Fibroblast of skin of scalp (primary cell): ENCODE measurements at regions not wholly inside any gene's neighbourhood (a gene's known extent, or its start where the extent isn't known, plus 50 kb on each side); places are given as distances from the start of the nearest gene placed in this dataset.

Experiments used
- DNase-seq: peaks from one replicate; pipeline ENCODE4 v3.0.0-alpha.2; 2013

DNA sequence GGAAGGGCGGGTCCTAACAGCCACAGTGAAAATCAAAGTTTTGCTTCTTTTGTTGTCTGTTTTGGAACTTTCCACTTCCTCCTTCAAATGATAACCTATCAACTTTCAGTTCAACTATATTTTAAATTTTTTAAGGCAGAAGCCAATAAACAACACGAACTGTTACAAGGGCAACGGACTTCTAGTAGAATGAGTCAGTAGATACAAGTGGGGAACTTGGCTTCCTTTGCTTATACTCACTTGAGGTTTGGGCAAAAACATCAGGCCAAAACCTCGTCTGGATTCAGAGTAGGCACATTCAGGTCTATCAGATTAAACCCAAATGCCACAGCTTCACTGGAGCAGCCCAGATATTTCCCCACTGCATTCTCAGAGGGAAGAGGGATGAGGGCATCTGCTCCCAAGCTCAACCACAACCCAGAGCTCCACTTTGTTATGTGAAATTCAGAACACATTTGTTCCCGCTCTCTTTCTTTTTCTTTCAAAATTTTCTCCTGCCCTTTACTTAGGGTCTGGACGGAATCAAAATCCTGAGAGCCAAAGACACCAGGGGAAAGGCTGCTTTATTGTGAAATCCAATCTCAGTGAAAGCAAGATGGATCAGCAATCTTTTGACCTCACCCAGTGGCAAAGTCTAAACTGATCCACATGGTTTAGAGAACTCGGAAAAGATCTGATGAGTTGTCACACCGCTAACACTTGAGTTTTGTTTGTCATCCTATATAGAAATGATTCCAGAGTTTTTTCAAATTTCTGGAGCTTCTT is 152.5 kb upstream of the BTG1 start:
- peak; percentile 76 for DNase-seq

GRCh38 chr12:92297405-92297804 is 151.8 kb upstream of the BTG1 start:
- no peak for DNase-seq

- DNase-seq: peak; percentile 35
Observed at GRCh38 chr12:92295523-92295922, 149.9 kb upstream of the BTG1 start.

- DNase-seq: peak; percentile 49
Observed at GRCh38 chr12:92294676-92295440, 149.2 kb upstream of the BTG1 start.

- DNase-seq: no peak
Observed at GRCh38 chr12:92292016-92292415, 146.4 kb upstream of the BTG1 start.

DNA sequence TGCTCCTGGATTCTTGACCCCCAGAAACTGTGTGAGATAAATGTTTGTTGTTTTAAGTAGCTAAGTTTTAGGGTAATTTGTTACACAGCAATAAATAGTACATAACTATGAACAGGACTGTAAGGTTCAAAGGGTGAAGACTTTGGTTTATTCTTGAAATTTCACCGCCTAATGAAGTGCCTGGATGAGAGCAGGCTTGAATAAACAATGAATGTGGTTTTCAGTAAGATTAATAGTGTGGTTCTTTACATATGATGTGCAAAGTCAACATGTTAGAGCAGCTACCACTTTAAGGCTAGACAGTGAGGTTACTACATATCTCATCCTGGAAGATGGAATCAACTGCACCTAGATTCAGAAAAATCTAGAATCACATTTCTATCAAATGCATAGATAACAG is 145.2 kb upstream of the BTG1 start:
- DNase-seq: no peak

- DNase-seq: no peak
Observed at GRCh38 chr12:92290350-92290695, 144.7 kb upstream of the BTG1 start.

DNA sequence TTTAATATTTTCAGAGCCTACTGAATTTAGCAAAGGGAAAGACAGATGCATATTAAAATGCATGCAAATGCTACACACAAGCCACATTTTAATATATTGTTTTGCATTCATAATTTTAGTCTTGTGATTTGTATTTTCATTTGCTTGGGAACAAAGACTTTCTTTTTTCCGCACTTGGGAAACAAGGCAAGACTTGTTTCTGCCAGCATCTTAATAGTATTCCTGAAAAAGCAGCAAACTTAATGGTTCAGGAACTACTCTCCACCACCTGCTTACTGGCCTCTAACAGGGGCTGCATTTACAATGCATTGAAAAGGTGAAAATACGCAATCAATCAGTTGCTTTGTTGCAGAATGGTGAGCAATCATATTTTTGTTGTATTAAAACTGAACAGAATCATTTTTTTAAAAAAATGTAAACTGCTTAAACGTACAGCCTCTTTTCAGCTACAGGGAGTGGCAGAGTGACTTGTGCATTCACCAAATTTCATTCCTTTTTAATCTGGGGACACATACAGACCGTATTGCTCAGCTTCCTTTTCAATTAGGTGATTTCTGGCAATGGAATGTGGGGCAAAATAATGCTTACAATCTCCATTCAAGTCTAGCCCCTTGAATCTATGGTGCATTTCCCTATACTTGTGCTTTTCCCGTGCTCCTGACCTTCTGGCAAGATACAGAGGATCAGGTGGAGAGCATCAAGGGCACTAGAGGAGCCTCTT is 144.1 kb upstream of the BTG1 start:
- DNase-seq: peak; percentile 84

DNA sequence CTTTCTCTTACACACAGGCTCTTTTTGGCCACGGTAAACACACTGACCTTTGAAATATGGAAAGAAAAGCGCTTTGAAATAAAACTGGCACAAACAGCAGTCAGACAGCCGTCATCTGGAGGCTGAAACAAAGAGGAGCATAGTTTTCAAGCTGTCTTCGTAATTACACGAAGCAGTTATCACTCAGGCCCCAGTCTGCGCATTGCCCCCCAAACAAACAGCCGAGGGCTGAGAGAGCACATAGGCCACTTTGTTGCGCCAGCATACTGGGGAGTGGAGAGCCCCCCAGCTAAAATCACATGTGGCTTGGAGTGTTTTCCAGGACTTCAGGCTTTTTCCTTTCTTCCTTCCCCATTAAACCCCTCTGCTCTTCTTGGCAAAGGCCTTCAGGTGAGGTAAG is 142.9 kb upstream of the BTG1 start:
- no peak for DNase-seq

DNA sequence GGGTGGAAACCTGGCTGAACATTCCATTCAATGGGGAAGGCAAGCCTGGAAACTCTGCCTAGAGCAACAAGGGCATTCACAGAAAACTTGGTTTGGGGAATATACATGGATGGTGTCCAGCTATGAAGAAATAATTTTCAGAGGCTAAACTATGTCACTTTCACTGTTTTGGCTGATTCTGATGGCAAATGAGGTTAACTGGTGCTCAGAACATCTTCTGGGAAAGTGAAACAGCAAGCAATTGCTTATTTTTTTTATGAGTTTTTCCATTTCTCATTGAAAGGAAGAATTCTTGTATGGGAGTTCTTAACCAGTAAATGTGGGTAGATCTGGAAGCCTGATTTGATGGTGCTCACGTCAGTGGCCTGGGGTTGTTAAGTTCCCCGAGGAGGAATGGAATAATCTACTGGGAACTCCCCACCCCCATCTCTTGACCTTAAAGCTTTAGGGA is 132.8 kb upstream of the BTG1 start:
- no peak for DNase-seq

- DNase-seq: no peak
Observed at GRCh38 chr12:92277795-92278194, 132.1 kb upstream of the BTG1 start.

GRCh38 chr12:92276276-92276675 is 130.6 kb upstream of the BTG1 start:
- DNase-seq: no peak

DNA sequence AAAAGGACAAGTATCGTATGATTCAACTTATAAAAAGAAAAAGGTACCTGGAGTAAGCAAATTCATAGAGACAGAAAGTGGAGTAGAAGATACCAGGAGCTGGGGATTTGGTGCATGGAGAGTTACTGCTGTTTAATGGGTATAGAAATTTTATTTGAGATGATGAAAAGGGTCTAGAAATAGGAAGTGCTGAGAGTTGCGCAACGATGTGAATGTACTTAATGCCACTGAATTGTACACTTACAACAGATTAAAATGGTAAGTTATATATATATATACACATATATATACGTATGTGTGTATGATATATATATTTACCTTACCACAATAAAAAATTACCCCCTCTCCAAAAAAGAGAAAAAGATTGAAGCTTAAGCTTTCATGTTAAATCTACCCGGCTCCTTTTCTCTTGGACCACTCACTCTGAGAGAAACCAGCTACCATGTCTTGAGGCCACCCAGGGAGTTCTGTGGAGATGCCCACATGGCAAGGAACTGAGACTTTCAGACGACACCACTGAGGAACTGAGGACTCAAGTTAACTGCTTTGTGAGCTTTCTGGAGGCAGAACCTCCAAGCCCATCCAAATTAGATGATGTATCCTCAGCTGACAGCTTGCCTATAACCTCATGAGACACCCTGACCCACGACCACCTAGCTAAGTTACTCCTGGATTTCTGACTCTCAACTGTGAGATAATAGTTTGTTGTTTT is 130.0 kb upstream of the BTG1 start:
- no peak for DNase-seq

DNA sequence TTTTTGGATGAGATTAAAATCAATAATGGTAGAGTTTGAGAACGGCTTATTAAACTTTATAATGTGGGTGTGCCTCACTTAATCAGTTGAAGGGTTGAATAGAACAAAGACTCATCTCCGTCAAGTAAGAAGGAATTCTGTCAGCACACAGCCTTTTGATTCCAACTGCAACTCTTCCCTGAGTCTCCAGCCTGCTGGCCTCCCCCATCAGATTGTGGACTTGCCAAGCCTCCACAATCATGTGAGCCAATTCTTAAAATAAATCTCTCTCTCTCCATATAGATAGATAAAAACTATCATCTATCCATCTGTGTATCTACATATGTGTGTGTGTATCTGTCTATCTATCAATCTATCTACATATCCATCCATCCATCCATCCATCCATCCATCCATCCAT is 127.4 kb upstream of the BTG1 start:
- DNase-seq: no peak

DNA sequence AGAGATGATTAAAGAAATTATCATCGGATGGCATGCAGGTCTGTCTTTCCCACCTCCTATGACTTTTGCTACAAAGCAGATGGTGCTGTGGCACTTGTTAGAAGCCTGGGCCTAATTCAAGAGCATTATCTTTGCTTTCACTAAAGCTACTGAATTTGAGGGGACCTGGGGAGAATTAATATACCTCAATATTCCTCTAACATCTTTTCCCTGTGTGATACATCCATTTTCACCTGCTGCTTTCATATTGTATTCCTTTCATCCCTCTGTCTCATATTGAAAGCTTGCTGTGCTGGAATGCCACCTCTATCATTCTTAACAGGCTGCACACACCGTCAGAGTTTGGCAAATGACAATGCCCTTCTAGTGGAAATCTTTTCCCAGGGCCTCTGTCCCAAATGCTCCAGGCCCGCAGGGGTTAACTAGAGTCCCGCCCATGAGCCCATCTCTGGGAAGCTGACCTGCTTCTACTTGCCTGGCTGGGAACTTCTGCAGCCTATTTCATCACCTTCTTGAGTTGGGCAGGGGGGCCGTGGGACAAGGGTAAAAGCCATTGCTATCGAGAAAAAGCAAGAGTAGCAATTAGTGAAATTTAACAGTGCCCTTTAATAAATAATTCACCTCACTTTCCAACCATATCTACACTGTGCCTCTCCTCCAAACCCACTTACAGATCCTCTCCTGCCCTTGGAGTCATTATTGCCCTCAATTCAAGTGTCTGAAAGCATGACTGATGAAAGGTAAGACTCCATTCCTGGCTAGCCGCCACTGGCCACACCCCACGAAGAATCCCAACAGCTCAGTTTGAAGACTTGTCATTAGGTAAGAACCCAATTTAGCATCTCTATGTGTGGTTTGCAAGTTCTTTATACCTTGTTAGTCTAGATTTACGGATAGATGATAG is 126.7 kb upstream of the BTG1 start:
- DNase-seq: no peak

DNA sequence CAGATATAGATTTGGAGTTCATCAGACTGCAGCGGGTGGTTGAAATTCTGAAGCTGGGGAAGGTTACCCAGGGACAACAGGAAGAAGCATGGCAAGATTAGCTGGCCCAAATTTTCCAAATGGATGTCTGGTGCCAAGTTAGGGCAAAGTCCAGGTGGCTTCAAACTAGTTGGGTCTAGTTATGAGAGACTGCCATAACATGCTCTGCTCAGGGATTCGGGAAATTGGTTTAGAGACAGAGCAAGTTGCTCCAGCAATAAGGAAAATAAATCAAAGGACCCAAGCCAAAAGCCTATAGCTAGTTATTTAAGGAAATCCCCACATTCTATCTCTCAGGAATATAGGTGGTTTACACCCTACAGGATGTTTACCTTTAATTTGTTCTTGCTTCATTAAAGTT is 125.7 kb upstream of the BTG1 start:
- DNase-seq: no peak

- no peak for DNase-seq
Observed at GRCh38 chr12:92270521-92270920, 124.9 kb upstream of the BTG1 start.

DNA sequence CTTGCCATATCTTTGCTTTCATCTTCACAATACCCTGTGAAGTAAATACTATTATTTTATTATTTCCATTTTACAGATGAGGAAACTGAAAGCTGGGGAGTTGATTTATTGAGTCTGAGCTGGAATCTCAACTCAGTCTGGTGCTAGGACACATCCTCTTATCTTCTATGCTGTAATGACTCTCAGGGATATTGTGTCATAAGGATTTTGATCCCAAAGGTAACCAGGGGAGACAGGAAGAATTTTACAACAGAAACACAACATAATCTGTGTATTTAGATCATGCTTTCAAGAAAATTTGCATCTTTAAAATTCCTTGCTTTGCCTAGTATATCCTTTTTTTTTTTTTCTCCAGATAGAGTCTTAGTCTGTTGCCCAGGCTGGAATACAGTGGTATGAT is 123.3 kb upstream of the BTG1 start:
- no peak for DNase-seq

- no peak for DNase-seq
Observed at GRCh38 chr12:92261692-92262091, 116.0 kb upstream of the BTG1 start.

DNA sequence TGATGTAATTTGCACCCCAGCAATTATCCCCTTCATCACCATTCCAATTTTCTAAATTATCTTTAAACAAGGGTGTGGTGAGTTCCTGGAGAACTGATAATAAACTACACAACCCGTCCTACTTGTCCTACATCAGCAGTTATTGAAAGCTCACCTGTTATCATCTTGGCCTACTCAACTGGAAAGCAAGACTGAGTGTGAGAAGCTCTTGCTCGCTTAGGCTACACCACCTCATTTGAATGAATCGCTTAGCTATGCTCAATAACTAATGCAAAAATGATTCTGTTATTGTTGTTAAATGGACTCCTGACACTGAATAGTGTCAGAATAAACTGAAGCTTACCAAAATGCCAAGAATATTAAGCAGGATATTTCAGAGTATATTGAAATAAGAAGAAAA is 115.4 kb upstream of the BTG1 start:
- no peak for DNase-seq

GRCh38 chr12:92259696-92260251 is 114.1 kb upstream of the BTG1 start:
- DNase-seq: no peak

DNA sequence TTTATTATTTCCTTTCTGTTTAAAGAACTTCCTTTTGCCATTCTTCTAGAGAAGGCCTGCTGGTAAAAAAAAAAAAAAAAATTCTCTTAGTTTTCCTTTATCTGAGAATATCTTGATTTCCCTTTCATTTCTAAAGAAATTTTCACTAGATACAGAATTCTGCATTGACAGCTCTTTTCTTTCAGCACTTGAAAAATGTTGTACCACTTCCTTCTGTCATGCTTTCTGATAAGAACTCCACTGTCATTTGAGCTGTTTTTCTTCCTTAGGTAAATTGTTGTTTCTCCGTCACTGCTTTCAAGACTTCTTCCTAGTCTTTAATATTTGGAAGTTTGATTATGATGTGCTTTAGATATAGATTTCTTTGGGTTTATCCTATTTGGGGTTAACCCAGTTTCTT is 113.6 kb upstream of the BTG1 start:
- DNase-seq: no peak
